Fibroblast of mammary gland (primary cell): ENCODE measurements at regions not wholly inside any gene's neighbourhood (a gene's known extent, or its start where the extent isn't known, plus 50 kb on each side); places are given as distances from the start of the nearest gene placed in this dataset.

Experiments
- DNase-seq: peaks from one replicate; pipeline ENCODE4 v3.0.0-alpha.2; 2010; ENCODE audit warnings: low read depth
- H3K4me3 ChIP-seq: 2 replicates; pipeline ENCODE4 v1.5.1; 2011; ENCODE audit warnings: low read depth, mild to moderate bottlenecking, low read length, moderate library complexity; ENCODE audit not compliant: control insufficient read depth
- CTCF ChIP-seq: conservative IDR thresholded peaks from 2 replicates; pipeline ENCODE4 v1.5.1; 2011; ENCODE audit warnings: low read depth, low read length, inconsistent platforms; ENCODE audit not compliant: control insufficient read depth, insufficient read depth

DNA sequence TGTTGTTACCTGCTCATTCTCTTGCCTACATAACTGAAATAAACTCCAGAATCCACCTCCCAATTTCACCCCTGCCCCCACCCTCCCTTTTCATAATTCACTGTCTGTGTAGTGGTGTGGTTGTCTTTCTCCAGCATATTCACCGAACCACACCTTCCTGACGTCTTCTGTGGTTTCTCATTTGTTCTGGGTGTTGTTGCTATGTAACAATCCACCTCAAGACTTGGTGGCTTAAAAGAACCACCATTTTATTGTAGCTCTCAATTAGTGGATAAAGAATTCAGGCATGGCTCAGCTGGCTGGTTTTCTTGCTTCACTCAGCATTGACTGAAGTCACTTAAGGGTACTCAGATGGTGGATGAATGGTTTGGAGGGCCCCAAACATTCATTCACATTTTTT, 229.8 kb downstream of the MAF start:
- no peak for TF ChIP-seq CTCF

DNA sequence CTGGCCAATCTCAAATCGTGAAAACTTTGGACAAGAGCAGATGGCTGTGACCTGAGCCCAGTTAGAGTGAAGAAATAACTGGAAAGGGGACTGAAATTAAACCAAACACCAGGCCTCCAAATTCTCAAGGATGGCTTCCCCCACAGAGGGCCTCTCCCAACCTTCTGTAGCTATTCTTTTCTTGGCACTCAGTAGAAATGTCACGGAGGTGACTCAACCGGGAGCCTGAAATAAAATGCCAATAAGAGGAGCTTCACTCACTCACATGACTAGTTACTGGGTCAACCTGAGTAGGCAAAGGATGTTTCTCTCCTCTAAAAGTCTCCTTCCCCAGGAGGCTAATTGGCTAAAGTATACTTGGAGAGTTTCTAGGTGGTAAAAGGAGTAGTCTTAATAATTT, 230.7 kb downstream of the MAF start:
- H3K4me3 ChIP-seq: no peak overlapping the region
- TF ChIP-seq CTCF: no peak
- no peak for DNase-seq

More for the DNA sequence above, 229.8 kb downstream of the MAF start:
- DNase-seq: no peak
- no peak overlapping the region for H3K4me3 ChIP-seq

DNA sequence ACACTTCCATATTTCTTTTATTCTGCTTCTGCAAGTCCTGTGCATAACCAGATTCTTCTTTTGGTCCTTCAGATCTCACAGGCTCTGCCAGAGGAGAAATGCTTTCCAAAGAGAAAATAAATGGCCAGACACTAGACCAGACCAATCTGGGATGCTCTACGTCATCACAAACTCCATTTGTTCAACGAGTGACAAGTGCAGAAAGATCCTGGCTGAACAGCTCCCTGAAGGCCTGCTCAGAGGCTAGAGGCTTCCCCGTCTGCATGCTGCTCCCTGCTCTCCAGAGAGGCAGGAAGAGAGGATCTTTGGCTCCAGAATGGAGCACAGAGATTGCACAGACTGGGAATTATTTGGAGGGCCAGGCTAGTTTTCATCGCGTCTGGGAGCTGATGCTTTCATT, 232.7 kb downstream of the MAF start:
- TF ChIP-seq CTCF: no peak
- H3K4me3 ChIP-seq: no peak overlapping the region
- DNase-seq: no peak

DNA sequence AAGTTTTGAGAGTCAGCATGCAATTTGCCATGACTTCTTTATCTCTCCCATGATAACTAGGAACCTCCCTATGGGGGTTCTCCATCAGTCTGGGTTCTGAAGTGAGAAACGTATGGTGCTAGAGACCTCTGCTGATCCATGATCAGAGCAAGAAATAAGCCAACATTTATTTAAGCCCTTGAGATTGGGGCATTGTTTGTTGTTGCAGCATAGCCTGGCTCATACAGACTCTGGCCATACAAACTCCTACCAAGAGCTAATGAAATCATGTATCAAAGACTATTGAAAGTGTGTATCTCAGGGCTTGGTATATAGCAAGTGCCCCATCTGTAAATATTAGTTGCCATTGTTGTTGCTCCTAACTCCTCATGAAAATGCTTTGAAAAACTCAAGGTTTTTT, 233.9 kb downstream of the MAF start:
- no peak for TF ChIP-seq CTCF
- no peak for DNase-seq
- H3K4me3 ChIP-seq: no peak overlapping the region

GRCh38 chr16:79365702-79366101, 234.8 kb downstream of the MAF start:
- TF ChIP-seq CTCF: no peak
- H3K4me3 ChIP-seq: no peak overlapping the region
- DNase-seq: no peak

DNA sequence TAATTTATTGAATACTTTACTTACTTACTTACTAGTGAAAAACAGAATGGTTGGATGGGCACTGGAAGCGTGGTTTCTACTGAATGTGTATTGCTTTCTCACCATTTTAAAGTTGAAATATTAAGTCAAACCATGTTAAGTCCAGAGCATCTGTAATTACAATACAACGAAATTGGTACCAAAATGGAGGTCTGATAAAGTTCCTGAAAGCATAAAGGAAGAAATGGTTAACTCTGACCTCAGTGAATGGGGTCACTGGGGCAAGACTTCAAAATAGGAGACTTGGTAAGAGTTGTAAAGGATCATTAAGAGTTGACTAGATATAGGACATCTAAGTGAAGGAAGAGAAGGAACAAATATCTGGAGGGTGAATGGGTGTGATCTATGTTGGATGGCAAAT, 237.1 kb downstream of the MAF start:
- H3K4me3 ChIP-seq: no peak overlapping the region
- DNase-seq: no peak
- TF ChIP-seq CTCF: no peak

GRCh38 chr16:79363035-79363434, 237.5 kb downstream of the MAF start:
- no peak overlapping the region for H3K4me3 ChIP-seq
- DNase-seq: no peak
- no peak for TF ChIP-seq CTCF
